Mesodermal cell (in vitro differentiated cells): ENCODE measurements at regions not wholly inside any gene's neighbourhood (a gene's known extent, or its start where the extent isn't known, plus 50 kb on each side); places are given as distances from the start of the nearest gene placed in this dataset.

ENCODE experiments used
- H3K27ac ChIP-seq: 2 replicates; pipeline ENCODE4 v1.7.0; 2013; ENCODE audit warnings: mild to moderate bottlenecking, low read depth, low read length, moderate library complexity; ENCODE audit not compliant: severe bottlenecking
- H3K36me3 ChIP-seq: 2 replicates; pipeline ENCODE4 v1.7.1; 2013; ENCODE audit warnings: mild to moderate bottlenecking, low read length, moderate library complexity; ENCODE audit not compliant: control insufficient read depth, insufficient read depth
- H3K4me1 ChIP-seq: one replicate; pipeline ENCODE4 v1.7.1; 2013; ENCODE audit warnings: mild to moderate bottlenecking, low read length; ENCODE audit not compliant: insufficient read depth, control insufficient read depth, poor library complexity, severe bottlenecking
- H3K4me3 ChIP-seq: 2 replicates; pipeline ENCODE4 v1.7.0; 2013; ENCODE audit warnings: low read length, control low read depth, mild to moderate bottlenecking; ENCODE audit not compliant: insufficient read depth, poor library complexity, severe bottlenecking; ENCODE audit errors: extremely low read depth
- H3K9me3 ChIP-seq: 2 replicates; pipeline ENCODE4 v1.7.1; 2013; ENCODE audit warnings: mild to moderate bottlenecking, low read length, moderate library complexity; ENCODE audit not compliant: control insufficient read depth
- WGBS, 2 experiments: methylation state at CpG; one replicate each; pipeline ENCODE4 v1.1.5; 2013; ENCODE audit warnings: missing lambda C conversion rate in 2 of 2; ENCODE audit not compliant: insufficient coverage in 2 of 2; 5-methylcytosine and 5-hydroxymethylcytosine counted together

DNA sequence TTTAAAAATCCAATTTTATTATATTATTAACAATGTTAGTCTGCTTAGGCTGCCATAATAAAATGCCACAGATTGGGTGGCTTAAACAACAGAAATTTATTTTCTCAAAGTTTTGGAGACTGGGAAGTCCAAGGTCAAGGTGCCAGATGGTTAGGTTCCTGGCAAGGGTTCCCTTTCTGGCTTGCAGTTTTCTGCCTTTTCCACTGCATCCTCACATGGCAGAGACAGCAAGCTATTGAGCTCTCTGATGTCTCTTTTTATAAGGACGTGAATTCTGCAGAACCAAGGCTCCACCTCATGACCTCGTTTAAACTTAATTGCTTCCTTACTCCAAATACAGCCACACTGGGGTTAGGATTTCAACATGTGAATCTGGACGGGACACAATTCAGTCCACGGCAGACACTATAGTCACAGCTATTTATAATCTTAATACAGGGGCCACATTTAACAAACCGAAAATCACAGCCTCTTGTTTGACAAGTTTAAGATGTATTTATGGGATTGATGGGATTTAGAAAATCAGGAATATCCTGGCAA is 174.9 kb upstream of the PUM3 start:
- H3K4me1 ChIP-seq: no peaks in the 10 kb centered on the region
- 81 to 94% methylated on average over 2 to 4 of the region's 5 CpGs for WGBS, 2 experiments
- no peaks in the 10 kb centered on the region for H3K9me3 ChIP-seq
- H3K27ac ChIP-seq: no peak overlapping the region
- H3K36me3 ChIP-seq: no peaks in the 10 kb centered on the region
- no peak overlapping the region for H3K4me3 ChIP-seq

DNA sequence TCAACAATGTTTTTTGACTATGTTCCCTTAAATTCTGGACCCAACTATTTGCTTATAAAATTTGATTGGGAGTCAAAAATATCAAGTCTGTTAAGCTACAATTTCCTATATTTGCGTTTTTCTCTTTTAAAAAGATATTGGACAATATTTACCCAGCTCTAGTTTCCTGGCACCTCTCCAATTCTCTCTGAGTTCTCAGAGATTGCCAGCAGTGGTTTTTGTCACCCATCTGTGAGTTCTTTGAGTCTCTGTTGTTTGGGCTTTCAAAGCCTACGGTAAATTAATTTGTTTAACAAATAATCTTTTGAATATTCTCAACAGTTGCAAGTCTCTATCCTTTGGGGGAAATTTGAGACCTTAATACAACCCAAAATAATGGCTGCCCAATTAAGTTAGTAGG is 174.2 kb upstream of the PUM3 start:
- Histone ChIP-seq H3K27ac (no peak overlapping the region), H3K4me1 (no peaks in the 10 kb centered on the region), H3K4me3 (no peak overlapping the region), H3K36me3 (no peaks in the 10 kb centered on the region), H3K9me3 (no peaks in the 10 kb centered on the region)
- 100% methylated on average over 1 of the region's 2 CpGs; no CpG with 5 or more reads in 1 of the 2 experiments for WGBS, 2 experiments

DNA sequence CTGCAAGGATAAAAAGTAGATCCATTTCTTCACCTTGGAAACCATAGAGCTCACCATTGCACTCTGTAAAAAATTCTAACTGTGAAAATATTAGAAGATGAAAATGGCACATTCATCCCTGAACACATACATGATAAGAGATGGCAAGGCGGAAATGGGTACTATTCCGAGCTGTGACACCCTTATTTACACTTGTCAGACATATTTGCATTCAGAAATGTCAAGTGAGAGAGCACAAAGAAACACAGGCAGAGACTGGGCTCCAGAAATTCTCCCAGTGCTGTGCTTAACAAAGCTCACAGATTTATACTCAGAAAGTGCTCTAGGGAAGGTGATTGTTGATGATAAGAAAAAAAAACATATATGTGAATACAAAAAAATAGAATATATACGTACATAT is 170.3 kb upstream of the PUM3 start:
- Histone ChIP-seq H3K36me3 (no peaks in the 10 kb centered on the region), H3K9me3 (no peaks in the 10 kb centered on the region), H3K4me3 (no peak overlapping the region), H3K4me1 (no peaks in the 10 kb centered on the region), H3K27ac (no peak overlapping the region)
- 100% methylated on average over 1 of the region's 3 CpGs; no CpG with 5 or more reads in 1 of the 2 experiments for WGBS, 2 experiments

DNA sequence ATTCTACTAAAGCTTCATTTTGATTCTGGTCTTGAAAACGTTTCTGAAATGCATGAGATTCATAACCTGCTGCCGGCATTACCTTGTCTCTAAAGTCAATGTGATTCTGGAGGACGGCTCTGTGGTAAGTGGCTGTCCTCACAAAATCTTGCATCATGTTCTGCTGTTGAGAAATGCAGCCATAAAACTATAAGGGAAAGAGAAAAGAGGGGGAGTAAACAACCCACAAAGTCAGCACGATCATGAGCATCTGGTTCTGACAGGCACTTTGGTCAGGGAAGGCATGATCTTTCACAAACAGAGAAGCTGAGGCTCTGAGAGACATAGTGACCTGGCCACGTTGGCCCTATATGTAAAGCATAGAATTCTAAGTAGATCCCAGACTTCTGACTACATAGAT is 168.9 kb upstream of the PUM3 start:
- Histone ChIP-seq H3K36me3 (no peaks in the 10 kb centered on the region), H3K4me3 (no peak overlapping the region), H3K9me3 (no peaks in the 10 kb centered on the region), H3K27ac (no peak overlapping the region), H3K4me1 (no peaks in the 10 kb centered on the region)
- 64 to 75% methylated on average over 4 of the region's 5 CpGs for WGBS, 2 experiments

DNA sequence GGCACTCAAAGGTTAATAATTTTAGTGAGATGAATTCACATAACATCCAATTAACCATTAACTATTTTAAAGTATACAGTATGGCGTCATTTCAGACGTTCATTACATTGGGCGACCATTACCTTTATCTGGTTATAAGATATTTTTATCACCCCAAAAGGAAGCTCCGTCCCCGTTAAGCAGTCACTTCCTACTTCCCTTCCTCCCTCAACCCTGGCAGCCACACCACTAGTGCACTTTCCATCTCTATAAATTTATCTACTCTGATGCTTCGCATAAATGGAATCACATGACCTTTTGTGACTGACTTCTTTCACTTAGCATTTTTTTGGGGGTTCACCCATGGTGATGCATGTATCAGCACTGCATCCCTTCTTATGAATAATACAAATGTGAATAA is 168.3 kb upstream of the PUM3 start:
- 95 to 97% methylated on average over 5 of the region's 6 CpGs for WGBS, 2 experiments
- Histone ChIP-seq H3K4me1 (no peaks in the 10 kb centered on the region), H3K36me3 (no peaks in the 10 kb centered on the region)

DNA sequence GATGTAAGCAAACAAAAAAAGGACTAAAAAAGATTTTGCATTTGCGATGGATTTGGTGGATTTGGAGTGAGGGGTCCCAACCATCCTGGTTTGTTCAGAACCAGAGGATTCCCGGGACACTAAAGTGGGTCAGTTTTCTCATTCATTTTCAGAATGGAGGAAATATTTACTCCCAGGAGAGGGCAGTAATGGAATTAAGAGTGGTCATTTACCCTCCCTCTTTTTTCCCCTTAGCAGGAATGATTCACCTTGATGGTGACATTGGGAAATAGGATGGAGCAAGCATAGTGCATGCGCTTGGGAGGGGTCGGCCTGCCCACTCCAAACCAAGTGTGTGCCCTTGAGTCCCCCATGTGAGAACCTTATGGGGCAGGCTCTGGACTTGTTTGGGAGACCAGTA is 164.2 kb upstream of the PUM3 start:
- H3K27ac ChIP-seq: no peak overlapping the region
- H3K36me3 ChIP-seq: no peaks in the 10 kb centered on the region
- no peaks in the 10 kb centered on the region for H3K4me1 ChIP-seq
- 90 to 96% methylated on average over 3 to 4 of the region's 4 CpGs for WGBS, 2 experiments
- no peak overlapping the region for H3K4me3 ChIP-seq
- H3K9me3 ChIP-seq: no peaks in the 10 kb centered on the region

More for the DNA sequence above, 168.3 kb upstream of the PUM3 start:
- Histone ChIP-seq H3K27ac (no peak overlapping the region), H3K4me3 (no peak overlapping the region), H3K9me3 (no peaks in the 10 kb centered on the region)

DNA sequence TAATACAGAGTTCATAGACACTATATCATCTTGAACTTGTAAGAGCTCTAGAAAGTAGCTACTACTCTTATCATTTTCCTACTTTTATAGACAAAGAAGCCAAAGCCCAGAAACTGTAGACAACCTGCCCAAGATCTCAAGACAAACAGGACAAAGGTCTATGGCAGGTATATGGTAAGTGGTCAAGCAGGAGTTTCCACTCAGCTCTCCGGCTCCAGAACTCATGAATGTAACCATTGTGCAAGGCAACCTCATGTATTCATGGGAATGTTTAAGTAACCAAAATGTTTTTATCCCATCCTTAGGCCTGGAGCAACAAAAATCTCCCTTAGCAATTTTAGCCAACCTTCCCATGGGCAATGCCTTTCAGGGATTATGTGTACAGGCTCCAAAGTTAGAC is 163.4 kb upstream of the PUM3 start:
- Histone ChIP-seq H3K4me3 (no peak overlapping the region), H3K4me1 (no peaks in the 10 kb centered on the region), H3K27ac (no peak overlapping the region), H3K36me3 (no peaks in the 10 kb centered on the region), H3K9me3 (no peaks in the 10 kb centered on the region)
- no CpG with 5 or more reads among the region's 1 CpG for WGBS, 2 experiments

DNA sequence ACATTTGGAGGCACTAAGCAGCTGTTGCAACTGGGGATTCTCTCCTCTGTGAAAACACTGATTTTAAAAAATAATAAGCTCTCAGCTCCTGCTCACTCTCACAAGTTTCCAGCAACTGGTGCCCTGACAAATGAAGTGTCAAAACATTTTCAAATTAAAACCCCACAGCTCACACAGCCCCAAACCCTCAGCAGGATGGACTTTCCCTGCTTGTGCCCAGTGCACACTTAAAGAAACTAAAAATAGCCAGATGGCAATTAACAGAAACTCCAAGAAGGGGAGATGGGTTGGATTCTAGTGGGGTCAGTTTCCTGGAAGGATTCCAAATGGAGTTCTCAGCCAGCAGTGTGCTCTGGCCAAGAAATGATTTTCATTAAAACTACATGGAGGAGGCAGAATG is 163.0 kb upstream of the PUM3 start:
- no peak overlapping the region for H3K4me3 ChIP-seq
- no peak overlapping the region for H3K27ac ChIP-seq
- H3K9me3 ChIP-seq: no peaks in the 10 kb centered on the region
- no peaks in the 10 kb centered on the region for H3K4me1 ChIP-seq
- no peaks in the 10 kb centered on the region for H3K36me3 ChIP-seq

DNA sequence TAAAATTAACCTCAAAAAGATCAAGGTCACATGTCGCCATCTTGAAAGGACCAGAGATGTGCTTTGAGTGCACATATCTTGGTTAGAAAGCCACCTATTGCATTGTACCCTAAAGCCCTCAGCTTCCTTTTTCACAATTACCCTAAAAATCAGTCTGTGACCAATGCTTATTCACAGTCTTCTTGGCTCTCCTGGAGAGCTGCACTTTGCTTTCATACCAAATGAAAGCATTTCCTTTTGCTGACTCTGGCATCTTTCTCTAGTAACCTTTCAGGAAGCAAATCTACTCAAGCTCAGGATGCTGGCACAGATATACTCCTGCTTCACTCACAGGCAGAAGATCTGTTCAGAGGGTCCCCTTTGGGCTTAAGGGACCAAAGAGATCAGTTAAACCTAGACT is 160.7 kb upstream of the PUM3 start:
- Histone ChIP-seq H3K4me3 (no peak overlapping the region), H3K4me1 (no peaks in the 10 kb centered on the region), H3K36me3 (no peaks in the 10 kb centered on the region), H3K27ac (no peak overlapping the region), H3K9me3 (no peaks in the 10 kb centered on the region)
- WGBS, 2 experiments: 100% methylated on average over 1 of the region's 1 CpG; no CpG with 5 or more reads in 1 of the 2 experiments

DNA sequence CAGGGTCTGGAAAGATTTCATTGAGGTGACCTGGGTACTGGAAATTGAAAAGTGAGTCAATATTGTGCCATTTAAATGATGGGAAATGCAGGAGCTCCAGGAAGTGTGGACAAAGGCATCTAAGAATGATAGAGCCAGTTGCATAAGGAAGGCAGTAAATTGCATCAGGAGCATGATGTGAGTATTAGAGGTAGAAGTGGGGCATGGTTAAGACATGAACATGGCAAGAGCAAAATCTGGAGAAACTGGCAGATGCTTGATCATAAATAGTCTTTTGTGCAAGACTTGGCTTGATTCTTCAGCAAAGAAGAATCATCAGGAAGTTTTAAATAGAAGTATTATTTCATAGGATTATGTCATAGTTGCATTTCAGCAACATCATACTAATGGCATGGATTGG is 157.4 kb upstream of the PUM3 start:
- Histone ChIP-seq H3K9me3 (no peaks in the 10 kb centered on the region), H3K4me3 (no peak overlapping the region), H3K36me3 (no peaks in the 10 kb centered on the region), H3K4me1 (no peaks in the 10 kb centered on the region), H3K27ac (no peak overlapping the region)

DNA sequence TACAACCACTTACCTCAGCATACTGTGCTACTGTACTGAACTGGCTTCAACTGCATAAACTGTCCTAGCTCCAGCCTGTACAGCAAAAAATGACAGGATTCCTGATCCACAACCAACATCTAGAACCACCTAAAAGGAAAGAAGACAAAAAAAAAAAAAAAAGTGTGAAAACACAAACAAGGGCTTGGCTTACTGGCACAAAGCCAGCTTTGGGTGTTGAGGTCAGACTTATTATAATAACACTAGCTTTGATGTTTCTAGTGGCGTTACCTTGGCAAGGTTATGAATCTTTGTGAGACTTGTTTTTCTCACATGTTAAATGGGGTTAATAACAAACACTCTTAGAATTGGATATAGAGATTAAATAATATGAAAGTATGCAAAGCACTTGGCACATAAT is 148.5 kb upstream of the PUM3 start:
- H3K36me3 ChIP-seq: no peaks in the 10 kb centered on the region
- H3K4me3 ChIP-seq: no peak overlapping the region
- no peaks in the 10 kb centered on the region for H3K4me1 ChIP-seq
- no peaks in the 10 kb centered on the region for H3K9me3 ChIP-seq
- no CpG with 5 or more reads among the region's 1 CpG for WGBS, 2 experiments
- H3K27ac ChIP-seq: no peak overlapping the region

DNA sequence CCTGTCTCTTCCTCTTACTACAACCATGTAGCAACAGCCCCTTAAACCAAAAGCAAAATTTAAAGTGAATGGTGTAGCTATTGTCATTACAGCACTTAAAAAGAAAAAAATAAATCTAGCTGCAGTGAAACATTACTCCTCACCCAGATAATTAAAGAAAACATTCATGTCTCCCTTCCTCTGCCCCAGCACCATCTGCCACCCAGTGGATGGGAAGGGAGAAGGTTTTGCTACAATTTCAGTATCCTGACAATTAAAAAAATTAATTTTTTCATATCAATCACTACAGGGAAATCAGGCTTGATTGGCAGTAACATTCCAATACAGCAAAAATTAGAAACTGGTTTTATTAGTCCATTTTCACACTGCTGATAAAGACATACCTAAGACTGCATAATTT is 147.4 kb upstream of the PUM3 start:
- H3K4me1 ChIP-seq: no peaks in the 10 kb centered on the region
- H3K36me3 ChIP-seq: no peaks in the 10 kb centered on the region
- no peaks in the 10 kb centered on the region for H3K9me3 ChIP-seq
- H3K27ac ChIP-seq: no peak overlapping the region
- H3K4me3 ChIP-seq: no peak overlapping the region
